Spleen (tissue), 7 donors: ENCODE measurements at regions not wholly inside any gene's neighbourhood (a gene's known extent, or its start where the extent isn't known, plus 50 kb on each side); places are given as distances from the start of the nearest gene placed in this dataset.

Source experiments
- CTCF ChIP-seq, 11 experiments: fragments of 200-600 bp in 7 of 11; fragments of 450-650 bp in 4 of 11; sonication (generic) in 4 of 11; IDR thresholded peaks in 8 of 11; conservative IDR thresholded peaks in 3 of 11; 1 replicate in 7 of 11; 2 replicates in 4 of 11; pipeline versions ENCODE4 v1.4.0 to v1.8.0; 2016 to 2021; ENCODE audit warnings: antibody characterized with exemption in 11 of 11, inconsistent platforms in 4 of 11, mild to moderate bottlenecking in 1 of 11
- POLR2A ChIP-seq, 3 donors: fragments of 450-650 bp; IDR thresholded peaks; one replicate each; pipeline ENCODE4 v1.5.1; 2017; ENCODE audit warnings: antibody characterized with exemption in 3 of 3, mild to moderate bottlenecking in 1 of 3
- POLR2AphosphoS5 ChIP-seq, 3 donors: sonication (generic); formaldehyde crosslinking; IDR thresholded peaks; one replicate each; pipeline ENCODE4 v1.5.1; 2017; ENCODE audit warnings: antibody characterized with exemption in 3 of 3
- donor health status: DM: no; HTN: no; CAD: no; lungs with moderate emphysema.
- donor health status: DM: no; HTN: no; CAD: no.
- donor health status: DM: no; HTN: no; CAD: no.

- TF ChIP-seq CTCF (IDR thresholded peaks at IDR 0.05 in 8 of 11, conservative IDR thresholded peaks at IDR 0.05 in 3 of 11) (no peak), POLR2A (IDR thresholded peaks at IDR 0.05) (no peak), POLR2AphosphoS5 (IDR thresholded peaks at IDR 0.05) (no peak)
These were observed 117.4 kb upstream of the DSEL start for GRCh38 chr18:67633939-67634338.
